ENCODE measurements at regions not wholly inside any gene's neighbourhood (a gene's known extent, or its start where the extent isn't known, plus 50 kb on each side); places are given as distances from the start of the nearest gene placed in this dataset.
A peak's percentile ranks its signal among the peaks of the same experiment; 100 is the strongest.

- no peak for DNase-seq (ENCODE audit: low read depth)
- TF ChIP-seq CTCF (IDR thresholded peaks at IDR 0.05; ENCODE audit: control insufficient read depth, extremely low read depth, insufficient read depth): no peak
- no peak overlapping the region for H3K4me3 ChIP-seq (ENCODE audit: low read depth, low read length)
Measured at GRCh38 chr6:156082012-156082411, 626.4 kb upstream of the NOX3 start.

- no peak for TF ChIP-seq CTCF (IDR thresholded peaks at IDR 0.05; ENCODE audit: control insufficient read depth, extremely low read depth, insufficient read depth)
- DNase-seq (ENCODE audit: low read depth): no peak
Measured at GRCh38 chr6:156080371-156080770, 624.7 kb upstream of the NOX3 start.

GRCh38 chr6:156068881-156069280, 613.2 kb upstream of the NOX3 start:
- peak; percentile 30 for TF ChIP-seq CTCF (IDR thresholded peaks at IDR 0.05; ENCODE audit: control insufficient read depth, extremely low read depth, insufficient read depth)
- no peak for DNase-seq (ENCODE audit: low read depth)
- H3K4me3 ChIP-seq (ENCODE audit: low read depth, low read length): no peak overlapping the region

More at GRCh38 chr6:156080371-156080770, 624.7 kb upstream of the NOX3 start:
- no peak overlapping the region for H3K4me3 ChIP-seq (ENCODE audit: low read depth, low read length)

- no peak for TF ChIP-seq CTCF (IDR thresholded peaks at IDR 0.05; ENCODE audit: control insufficient read depth, extremely low read depth, insufficient read depth)
- no peak overlapping the region for H3K4me3 ChIP-seq (ENCODE audit: low read depth, low read length)
- DNase-seq (ENCODE audit: low read depth): no peak
Measured at GRCh38 chr6:156065849-156066248, 610.2 kb upstream of the NOX3 start.

GRCh38 chr6:156062091-156062563, 606.5 kb upstream of the NOX3 start:
- no peak for DNase-seq (ENCODE audit: low read depth)
- no peak overlapping the region for H3K4me3 ChIP-seq (ENCODE audit: low read depth, low read length)
- TF ChIP-seq CTCF (IDR thresholded peaks at IDR 0.05; ENCODE audit: control insufficient read depth, extremely low read depth, insufficient read depth): no peak

- TF ChIP-seq CTCF (IDR thresholded peaks at IDR 0.05; ENCODE audit: control insufficient read depth, extremely low read depth, insufficient read depth): no peak
- H3K4me3 ChIP-seq (ENCODE audit: low read depth, low read length): no peak overlapping the region
- no peak for DNase-seq (ENCODE audit: low read depth)
Measured at GRCh38 chr6:156061465-156061864, 605.8 kb upstream of the NOX3 start.

GRCh38 chr6:156060013-156060412, 604.4 kb upstream of the NOX3 start:
- H3K4me3 ChIP-seq (ENCODE audit: low read depth, low read length): no peak overlapping the region
- TF ChIP-seq CTCF (IDR thresholded peaks at IDR 0.05; ENCODE audit: control insufficient read depth, extremely low read depth, insufficient read depth): no peak
- DNase-seq (ENCODE audit: low read depth): no peak

Measured in LNCaP clone FGC (cell line).